Smooth muscle cell (in vitro differentiated cells): ENCODE measurements at regions not wholly inside any gene's neighbourhood (a gene's known extent, or its start where the extent isn't known, plus 50 kb on each side); places are given as distances from the start of the nearest gene placed in this dataset.

Experiments used
- DNase-seq: peaks from one replicate; lab custom pipeline; 2025; ENCODE audit not compliant: unreplicated experiment; lab: John Stamatoyannopoulos, UW
- H2AFZ ChIP-seq: fragments of 200-600 bp; sonication (generic); 2 replicates; pipeline ENCODE4 v1.6.0; 2016; ENCODE audit warnings: antibody characterized with exemption, low read depth, mild to moderate bottlenecking
- H3F3A ChIP-seq: fragments of 200-600 bp; sonication (generic); 2 replicates; pipeline ENCODE4 v1.6.0; 2017; ENCODE audit warnings: antibody characterized with exemption, low read depth
- H3K27ac ChIP-seq: fragments of 200-600 bp; sonication (generic); 2 replicates; pipeline ENCODE4 v1.5.1; 2016; ENCODE audit warnings: low read depth, mild to moderate bottlenecking
- H3K27me3 ChIP-seq: fragments of 200-600 bp; sonication (generic); 2 replicates; pipeline ENCODE4 v1.6.1; 2016; ENCODE audit warnings: low read depth, mild to moderate bottlenecking
- H3K36me3 ChIP-seq: fragments of 200-600 bp; sonication (generic); 2 replicates; pipeline ENCODE4 v1.5.1; 2016; ENCODE audit warnings: low read depth
- H3K4me1 ChIP-seq: fragments of 200-600 bp; sonication (generic); 2 replicates; pipeline ENCODE4 v1.5.1; 2016; ENCODE audit warnings: low read depth
- H3K4me2 ChIP-seq: fragments of 200-600 bp; sonication (generic); 2 replicates; pipeline ENCODE4 v1.6.0; 2016; ENCODE audit warnings: mild to moderate bottlenecking
- H3K4me3 ChIP-seq: fragments of 200-600 bp; sonication (generic); 2 replicates; pipeline ENCODE4 v1.5.1; 2016; ENCODE audit warnings: mild to moderate bottlenecking
- H3K79me2 ChIP-seq: fragments of 200-600 bp; sonication (generic); 2 replicates; pipeline ENCODE4 v1.6.0; 2016; ENCODE audit warnings: low read depth, mild to moderate bottlenecking
- H3K9ac ChIP-seq: fragments of 200-600 bp; sonication (generic); 2 replicates; pipeline ENCODE4 v1.6.0; 2016; ENCODE audit warnings: low read depth
- H3K9me3 ChIP-seq: fragments of 200-600 bp; sonication (generic); replicated peaks from 2 replicates; pipeline ENCODE4 v1.5.1; 2016; ENCODE audit warnings: low read depth
- H4K20me1 ChIP-seq: fragments of 200-600 bp; sonication (generic); 2 replicates; pipeline ENCODE4 v1.6.0; 2016; ENCODE audit warnings: low read depth
- CTCF ChIP-seq: fragments of 200-600 bp; sonication (generic); IDR thresholded peaks from 2 replicates; pipeline ENCODE4 v1.5.1; 2017; ENCODE audit warnings: borderline replicate concordance, mild to moderate bottlenecking, antibody characterized with exemption; ENCODE audit not compliant: insufficient read depth, poor library complexity, severe bottlenecking
- WGBS: methylation state at CpG from one replicate; pipeline ENCODE4 v1.1.7; 2016; ENCODE audit warnings: low lambda C conversion rate; 5-methylcytosine and 5-hydroxymethylcytosine counted together

DNA sequence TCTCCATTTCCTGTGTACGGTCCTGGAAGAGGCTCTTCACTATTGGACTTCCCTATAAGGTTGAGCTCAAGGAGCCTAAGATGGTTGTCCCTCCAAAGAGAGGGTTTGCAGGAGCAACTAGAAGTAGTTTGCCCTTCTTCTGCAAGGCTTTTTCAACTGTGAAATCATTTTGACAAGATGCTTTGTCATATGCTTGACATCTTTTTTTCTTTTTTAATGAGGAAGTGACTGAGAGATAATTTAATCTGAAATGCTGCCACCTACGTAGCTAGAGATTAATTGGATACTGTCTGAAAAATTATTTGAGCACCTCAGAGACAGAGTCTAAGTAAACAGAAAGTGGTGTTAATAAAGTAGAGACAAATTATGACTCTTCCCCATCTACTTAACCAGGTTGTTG is 97.0 kb downstream of the CHRM3 start:
- Histone ChIP-seq H4K20me1 (no peaks in the 10 kb centered on the region), H3K4me2 (no peak overlapping the region), H3K4me3 (no peak overlapping the region), H3K36me3 (no peaks in the 10 kb centered on the region), H3K9me3 (no peaks in the 10 kb centered on the region), H2AFZ (no peak overlapping the region), H3K79me2 (no peaks in the 10 kb centered on the region), H3K4me1 (no peaks in the 10 kb centered on the region), H3K9ac (no peak overlapping the region), H3F3A (no peaks in the 10 kb centered on the region), H3K27ac (no peak overlapping the region), H3K27me3 (no peaks in the 10 kb centered on the region)
- 85% methylated on average over 2 of the region's 2 CpGs for WGBS
- TF ChIP-seq CTCF: no peak
- no peak for DNase-seq

- 84% methylated on average over 2 of the region's 2 CpGs for WGBS
- DNase-seq: no peak
- no peaks in the 10 kb centered on the region for H3K9me3 ChIP-seq
- no peak overlapping the region for H3K27ac ChIP-seq
- no peak overlapping the region for H3K4me2 ChIP-seq
- H3K27me3 ChIP-seq: no peaks in the 10 kb centered on the region
- H2AFZ ChIP-seq: no peak overlapping the region
- no peak overlapping the region for H3K4me3 ChIP-seq
- no peaks in the 10 kb centered on the region for H3K4me1 ChIP-seq
- no peaks in the 10 kb centered on the region for H4K20me1 ChIP-seq
- no peaks in the 10 kb centered on the region for H3K79me2 ChIP-seq
- H3F3A ChIP-seq: no peaks in the 10 kb centered on the region
- H3K9ac ChIP-seq: no peak overlapping the region
- no peak for TF ChIP-seq CTCF
- no peaks in the 10 kb centered on the region for H3K36me3 ChIP-seq
Observed at GRCh38 chr1:239493811-239494414, 107.5 kb downstream of the CHRM3 start.

DNA sequence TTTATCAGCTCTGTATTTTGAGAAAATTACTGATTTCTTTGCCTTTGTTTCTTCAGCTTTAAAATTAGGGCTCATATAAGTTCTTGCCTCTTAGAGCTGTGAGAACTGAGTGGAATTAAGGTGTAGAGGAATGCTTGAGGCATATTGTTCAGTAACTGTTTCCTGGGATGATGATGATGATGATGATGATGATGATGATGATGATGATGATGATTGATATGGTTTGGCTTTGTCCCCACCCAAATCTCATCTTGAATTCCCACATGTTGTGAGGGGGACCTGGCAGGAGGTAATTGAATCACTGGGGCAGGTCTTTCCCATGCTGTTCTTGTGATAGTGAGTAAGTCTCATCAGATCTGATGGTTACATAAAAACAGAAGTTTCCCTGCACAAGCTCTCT is 118.7 kb downstream of the CHRM3 start:
- no peaks in the 10 kb centered on the region for H3F3A ChIP-seq
- DNase-seq: no peak
- TF ChIP-seq CTCF: no peak
- H2AFZ ChIP-seq: no peak overlapping the region
- H3K9ac ChIP-seq: no peak overlapping the region
- no peak overlapping the region for H3K4me3 ChIP-seq
- no peaks in the 10 kb centered on the region for H3K9me3 ChIP-seq
- no peaks in the 10 kb centered on the region for H3K36me3 ChIP-seq
- H4K20me1 ChIP-seq: no peaks in the 10 kb centered on the region
- no peak overlapping the region for H3K4me2 ChIP-seq
- H3K27me3 ChIP-seq: no peaks in the 10 kb centered on the region
- H3K79me2 ChIP-seq: no peaks in the 10 kb centered on the region
- H3K4me1 ChIP-seq: no peaks in the 10 kb centered on the region
- no peak overlapping the region for H3K27ac ChIP-seq

- DNase-seq: no peak
- H3K79me2 ChIP-seq: no peaks in the 10 kb centered on the region
- no peaks in the 10 kb centered on the region for H3K27me3 ChIP-seq
- H3K4me3 ChIP-seq: no peak overlapping the region
- no peaks in the 10 kb centered on the region for H3F3A ChIP-seq
- no peak for TF ChIP-seq CTCF
- H3K36me3 ChIP-seq: no peaks in the 10 kb centered on the region
- no peak overlapping the region for H2AFZ ChIP-seq
- H3K27ac ChIP-seq: no peak overlapping the region
- no peaks in the 10 kb centered on the region for H3K9me3 ChIP-seq
- H3K9ac ChIP-seq: no peak overlapping the region
- no peaks in the 10 kb centered on the region for H4K20me1 ChIP-seq
- H3K4me1 ChIP-seq: no peaks in the 10 kb centered on the region
- WGBS: 79% methylated on average over 1 of the region's 1 CpG
- H3K4me2 ChIP-seq: no peak overlapping the region
Observed at GRCh38 chr1:239507826-239508225, 121.5 kb downstream of the CHRM3 start.
